ENCODE measurements at regions not wholly inside any gene's neighbourhood (a gene's known extent, or its start where the extent isn't known, plus 50 kb on each side); places are given as distances from the start of the nearest gene placed in this dataset.

DNA sequence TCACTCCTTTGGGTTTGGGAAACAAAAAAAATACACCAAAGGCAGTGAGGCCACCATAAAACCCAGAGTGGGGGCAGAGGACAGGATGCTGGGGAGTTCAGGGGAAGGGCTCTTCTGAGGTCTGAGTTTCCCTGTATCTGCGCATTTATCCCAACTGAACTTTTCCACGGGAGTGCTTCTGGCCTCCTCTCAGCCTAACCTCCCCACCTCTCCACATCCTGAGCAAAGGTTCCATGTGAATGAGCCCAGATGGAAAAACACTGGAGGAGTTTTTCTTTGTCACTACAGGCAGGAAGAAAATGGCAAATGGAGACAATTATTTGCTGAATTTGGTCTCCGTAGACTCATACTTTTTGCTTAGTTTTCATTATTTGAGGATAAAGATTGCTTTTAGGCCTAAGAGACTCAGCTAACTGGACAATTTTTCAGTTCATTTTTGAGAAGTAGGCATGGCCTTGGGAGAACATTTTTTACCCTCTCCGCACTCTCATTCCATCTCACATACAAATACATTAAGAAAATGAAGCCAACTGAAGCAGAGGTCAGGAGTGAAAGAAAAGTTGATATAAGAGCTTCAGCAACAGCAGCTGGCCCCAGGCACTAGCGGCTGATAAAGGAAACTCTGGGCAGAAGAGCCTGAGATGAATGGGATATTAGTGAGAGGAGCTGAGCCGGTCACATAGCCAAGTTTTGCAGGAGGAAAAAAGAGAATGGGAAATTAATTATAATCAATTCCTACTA is 82.6 kb upstream of the CYP1B1 start:
- Histone ChIP-seq H3K36me3 (ENCODE audit: insufficient read depth in 1 of 2, low read depth in 1 of 2) (no peaks in the 10 kb centered on the region), H3K9me3 (no peaks in the 10 kb centered on the region), H3K4me3 (no peak overlapping the region), H3K27ac (no peak overlapping the region), H3K27me3 (ENCODE audit: insufficient read depth in 3 of 3, low read length in 2 of 3) (no peaks in the 10 kb centered on the region), H3K4me1 (no peaks in the 10 kb centered on the region)
- intact Hi-C loops (cut with DNase I) = no loop called here
- ATAC-seq (no peak), DNase-seq (no peak)
- TF ChIP-seq, protein P1, sequence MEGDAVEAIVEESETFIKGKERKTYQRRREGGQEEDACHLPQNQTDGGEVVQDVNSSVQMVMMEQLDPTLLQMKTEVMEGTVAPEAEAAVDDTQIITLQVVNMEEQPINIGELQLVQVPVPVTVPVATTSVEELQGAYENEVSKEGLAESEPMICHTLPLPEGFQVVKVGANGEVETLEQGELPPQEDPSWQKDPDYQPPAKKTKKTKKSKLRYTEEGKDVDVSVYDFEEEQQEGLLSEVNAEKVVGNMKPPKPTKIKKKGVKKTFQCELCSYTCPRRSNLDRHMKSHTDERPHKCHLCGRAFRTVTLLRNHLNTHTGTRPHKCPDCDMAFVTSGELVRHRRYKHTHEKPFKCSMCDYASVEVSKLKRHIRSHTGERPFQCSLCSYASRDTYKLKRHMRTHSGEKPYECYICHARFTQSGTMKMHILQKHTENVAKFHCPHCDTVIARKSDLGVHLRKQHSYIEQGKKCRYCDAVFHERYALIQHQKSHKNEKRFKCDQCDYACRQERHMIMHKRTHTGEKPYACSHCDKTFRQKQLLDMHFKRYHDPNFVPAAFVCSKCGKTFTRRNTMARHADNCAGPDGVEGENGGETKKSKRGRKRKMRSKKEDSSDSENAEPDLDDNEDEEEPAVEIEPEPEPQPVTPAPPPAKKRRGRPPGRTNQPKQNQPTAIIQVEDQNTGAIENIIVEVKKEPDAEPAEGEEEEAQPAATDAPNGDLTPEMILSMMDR (IDR thresholded peaks at IDR 0.05) = no peak
- 60 to 77% (median 67%) methylated on average over 6 of the region's 6 CpGs for WGBS, 3 donors

DNA sequence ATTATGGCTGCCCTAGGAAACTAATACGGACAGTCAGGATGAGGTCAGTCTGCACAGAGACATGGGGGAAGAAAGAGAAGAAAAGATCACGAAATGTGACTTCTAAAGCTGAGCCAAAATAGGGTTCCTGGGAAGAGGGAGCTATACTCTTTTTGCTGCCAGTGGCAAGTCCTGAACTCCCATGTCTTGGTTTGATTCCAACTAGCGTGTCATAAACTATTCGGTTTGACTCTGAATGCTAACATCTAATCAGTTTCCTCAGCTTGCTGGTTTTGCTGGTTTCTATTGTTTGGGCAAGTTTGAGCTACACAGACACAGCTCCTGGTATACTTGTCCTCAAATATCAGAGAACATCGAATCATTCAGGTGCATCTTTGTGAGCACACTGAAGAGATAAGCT is 80.5 kb upstream of the CYP1B1 start:
- Histone ChIP-seq H3K27me3 (ENCODE audit: insufficient read depth in 3 of 3, low read length in 2 of 3) (no peaks in the 10 kb centered on the region), H3K36me3 (ENCODE audit: insufficient read depth in 1 of 2, low read depth in 1 of 2) (no peaks in the 10 kb centered on the region), H3K9me3 (no peaks in the 10 kb centered on the region), H3K4me3 (no peak overlapping the region), H3K27ac (no peak overlapping the region), H3K4me1 (no peaks in the 10 kb centered on the region)
- TF ChIP-seq, protein P1 (IDR thresholded peaks at IDR 0.05) = no peak
- intact Hi-C loops (cut with DNase I) = no loop called here
- 48 to 66% (median 65%) methylated on average over 5 of the region's 5 CpGs for WGBS, 3 donors
- ATAC-seq (no peak), DNase-seq (no peak)

DNA sequence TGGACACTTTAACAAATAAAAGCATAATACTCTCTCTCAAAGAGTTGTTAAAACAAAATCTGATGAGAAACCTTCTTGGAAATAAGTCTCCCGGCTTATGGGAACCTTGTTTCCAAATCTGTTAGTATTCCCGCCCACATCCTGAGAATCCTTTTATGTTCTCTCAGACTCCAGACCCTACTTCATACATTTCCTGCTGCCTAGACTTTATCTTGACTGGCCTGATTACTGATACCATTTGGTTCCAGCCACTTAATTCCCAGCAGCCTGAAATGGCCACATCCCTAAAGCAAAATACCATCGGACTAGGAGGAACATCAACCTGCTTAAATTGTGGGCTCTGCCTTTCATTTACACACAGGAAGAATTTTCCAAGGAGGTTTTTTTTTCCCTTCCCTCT is 79.1 kb upstream of the CYP1B1 start:
- Histone ChIP-seq H3K27ac (no peak overlapping the region), H3K9me3 (no peaks in the 10 kb centered on the region), H3K27me3 (ENCODE audit: insufficient read depth in 3 of 3, low read length in 2 of 3) (no peaks in the 10 kb centered on the region), H3K4me3 (no peak overlapping the region), H3K4me1 (no peaks in the 10 kb centered on the region), H3K36me3 (ENCODE audit: insufficient read depth in 1 of 2, low read depth in 1 of 2) (no peaks in the 10 kb centered on the region)
- ATAC-seq = no peak
- 81 to 86% (median 81%) methylated on average over 3 of the region's 3 CpGs for WGBS, 3 donors
- intact Hi-C loops (cut with DNase I) = no loop called here
- DNase-seq = no peak
- TF ChIP-seq, protein P1 (IDR thresholded peaks at IDR 0.05) = no peak

DNA sequence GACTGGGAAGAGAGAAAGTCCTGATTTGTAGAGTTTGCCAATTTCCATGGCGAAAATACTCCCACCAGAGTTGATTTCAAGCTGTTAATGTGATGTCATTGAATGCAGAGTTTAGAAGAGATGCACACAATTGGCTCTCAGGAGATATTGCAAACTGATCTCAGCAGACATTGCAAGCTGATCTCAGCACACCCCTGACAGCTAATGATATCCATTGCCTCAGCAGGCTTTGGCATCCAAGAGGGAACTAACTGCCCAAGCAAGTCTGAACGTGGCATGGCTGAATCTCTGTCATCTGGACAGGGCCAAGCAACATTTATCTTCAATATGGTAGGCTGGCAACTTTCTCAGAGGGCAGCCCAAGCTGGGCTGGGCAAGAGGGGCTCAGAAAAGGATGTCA is 78.4 kb upstream of the CYP1B1 start:
- H3K4me3 ChIP-seq = no peak overlapping the region
- H3K4me1 ChIP-seq = no peaks in the 10 kb centered on the region
- ATAC-seq = no peak
- no peak overlapping the region for H3K27ac ChIP-seq
- no peaks in the 10 kb centered on the region for H3K27me3 ChIP-seq (ENCODE audit: insufficient read depth in 3 of 3, low read length in 2 of 3)
- no peaks in the 10 kb centered on the region for H3K36me3 ChIP-seq (ENCODE audit: insufficient read depth in 1 of 2, low read depth in 1 of 2)
- no peaks in the 10 kb centered on the region for H3K9me3 ChIP-seq
- intact Hi-C loops (cut with DNase I) = no loop called here
- TF ChIP-seq, protein P1 (IDR thresholded peaks at IDR 0.05) = no peak
- DNase-seq = no peak
- WGBS, 3 donors = 36 to 60% (median 41%) methylated on average over 2 of the region's 2 CpGs
